Loucy (cell line): ENCODE measurements at regions not wholly inside any gene's neighbourhood (a gene's known extent, or its start where the extent isn't known, plus 50 kb on each side); places are given as distances from the start of the nearest gene placed in this dataset.

ENCODE experiments used
- CTCF ChIP-seq: fragments of 200-600 bp; sonication (generic); conservative IDR thresholded peaks from 2 replicates; pipeline ENCODE4 v1.5.1; 2014; ENCODE audit warnings: mild to moderate bottlenecking, antibody characterized with exemption, low read length
- EZH2phosphoT487 ChIP-seq: fragments of 200-600 bp; IDR thresholded peaks from 2 replicates; pipeline ENCODE4 v1.6.1; 2018; ENCODE audit warnings: antibody characterized with exemption, mild to moderate bottlenecking, moderate library complexity, borderline replicate concordance

- TF ChIP-seq CTCF (no peak), EZH2phosphoT487 (no peak)
These were observed 457.0 kb downstream of the PLOD2 start for GRCh38 chr3:145704020-145704419.
